ENCODE measurements at regions not wholly inside any gene's neighbourhood (a gene's known extent, or its start where the extent isn't known, plus 50 kb on each side); places are given as distances from the start of the nearest gene placed in this dataset.

DNA sequence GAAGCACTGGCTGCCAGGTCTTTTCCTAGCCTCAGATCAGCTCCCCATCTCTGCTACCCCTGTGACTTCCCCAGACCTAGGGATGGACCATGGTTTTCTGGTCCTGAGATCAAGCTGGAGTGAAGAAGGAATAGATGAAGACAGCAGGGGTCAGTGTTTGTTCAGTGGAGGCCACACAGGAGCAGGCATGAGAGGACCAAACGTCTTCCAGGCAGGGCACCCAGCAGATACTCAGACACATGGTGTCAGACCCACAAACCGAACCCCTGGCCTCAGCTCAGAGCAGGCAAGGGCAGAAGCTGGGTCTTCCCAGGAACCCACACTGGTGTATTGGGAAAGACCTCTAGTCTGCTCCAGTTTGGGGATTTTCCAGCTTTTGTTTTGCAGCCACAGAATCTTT is 189.7 kb downstream of the IRX5 start:
- TF ChIP-seq, protein P1, sequence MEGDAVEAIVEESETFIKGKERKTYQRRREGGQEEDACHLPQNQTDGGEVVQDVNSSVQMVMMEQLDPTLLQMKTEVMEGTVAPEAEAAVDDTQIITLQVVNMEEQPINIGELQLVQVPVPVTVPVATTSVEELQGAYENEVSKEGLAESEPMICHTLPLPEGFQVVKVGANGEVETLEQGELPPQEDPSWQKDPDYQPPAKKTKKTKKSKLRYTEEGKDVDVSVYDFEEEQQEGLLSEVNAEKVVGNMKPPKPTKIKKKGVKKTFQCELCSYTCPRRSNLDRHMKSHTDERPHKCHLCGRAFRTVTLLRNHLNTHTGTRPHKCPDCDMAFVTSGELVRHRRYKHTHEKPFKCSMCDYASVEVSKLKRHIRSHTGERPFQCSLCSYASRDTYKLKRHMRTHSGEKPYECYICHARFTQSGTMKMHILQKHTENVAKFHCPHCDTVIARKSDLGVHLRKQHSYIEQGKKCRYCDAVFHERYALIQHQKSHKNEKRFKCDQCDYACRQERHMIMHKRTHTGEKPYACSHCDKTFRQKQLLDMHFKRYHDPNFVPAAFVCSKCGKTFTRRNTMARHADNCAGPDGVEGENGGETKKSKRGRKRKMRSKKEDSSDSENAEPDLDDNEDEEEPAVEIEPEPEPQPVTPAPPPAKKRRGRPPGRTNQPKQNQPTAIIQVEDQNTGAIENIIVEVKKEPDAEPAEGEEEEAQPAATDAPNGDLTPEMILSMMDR (conservative IDR thresholded peaks at IDR 0.05 in 1 of 2, IDR thresholded peaks at IDR 0.05 in 1 of 2; ENCODE audit: extremely low read depth in 1 of 2, insufficient read depth in 1 of 2, low read depth in 1 of 2, low read length in 2 of 2) = peak in 1 of 2 donors; percentile 40
- no peak for TF ChIP-seq EZH2 (IDR thresholded peaks at IDR 0.05; ENCODE audit: borderline replicate concordance, low read length)
